Stomach (tissue), 4 donors: ENCODE measurements at regions not wholly inside any gene's neighbourhood (a gene's known extent, or its start where the extent isn't known, plus 50 kb on each side); places are given as distances from the start of the nearest gene placed in this dataset.

Experiments used
- EP300 ChIP-seq: sonication (generic); formaldehyde crosslinking; IDR thresholded peaks from one replicate; pipeline ENCODE4 v1.6.1; 2017; ENCODE audit warnings: antibody characterized with exemption
- POLR2A ChIP-seq, 4 donors: fragments of 450-650 bp; IDR thresholded peaks; one replicate each; pipeline ENCODE4 v1.6.1; 2016; ENCODE audit warnings: antibody characterized with exemption in 4 of 4, control low read depth in 2 of 4, mild to moderate bottlenecking in 1 of 4, moderate library complexity in 1 of 4
- POLR2AphosphoS5 ChIP-seq, 3 donors: sonication (generic); formaldehyde crosslinking; IDR thresholded peaks; one replicate each; pipeline ENCODE4 v1.6.1; 2016; ENCODE audit warnings: antibody characterized with exemption in 3 of 3
- TF ChIP-seq, protein P1 (sequence below), 7 experiments: fragments of 450-650 bp in 4 of 7; fragments of 200-600 bp in 3 of 7; sonication (generic) in 3 of 7; IDR thresholded peaks; one replicate each; pipeline ENCODE4 v1.5.1; 2016 to 2019; ENCODE audit warnings: antibody characterized with exemption in 7 of 7, control low read depth in 2 of 7, mild to moderate bottlenecking in 1 of 7

GRCh38 chr5:108521841-108522506 is 140.1 kb upstream of the FBXL17 start:
- TF ChIP-seq, protein P1, sequence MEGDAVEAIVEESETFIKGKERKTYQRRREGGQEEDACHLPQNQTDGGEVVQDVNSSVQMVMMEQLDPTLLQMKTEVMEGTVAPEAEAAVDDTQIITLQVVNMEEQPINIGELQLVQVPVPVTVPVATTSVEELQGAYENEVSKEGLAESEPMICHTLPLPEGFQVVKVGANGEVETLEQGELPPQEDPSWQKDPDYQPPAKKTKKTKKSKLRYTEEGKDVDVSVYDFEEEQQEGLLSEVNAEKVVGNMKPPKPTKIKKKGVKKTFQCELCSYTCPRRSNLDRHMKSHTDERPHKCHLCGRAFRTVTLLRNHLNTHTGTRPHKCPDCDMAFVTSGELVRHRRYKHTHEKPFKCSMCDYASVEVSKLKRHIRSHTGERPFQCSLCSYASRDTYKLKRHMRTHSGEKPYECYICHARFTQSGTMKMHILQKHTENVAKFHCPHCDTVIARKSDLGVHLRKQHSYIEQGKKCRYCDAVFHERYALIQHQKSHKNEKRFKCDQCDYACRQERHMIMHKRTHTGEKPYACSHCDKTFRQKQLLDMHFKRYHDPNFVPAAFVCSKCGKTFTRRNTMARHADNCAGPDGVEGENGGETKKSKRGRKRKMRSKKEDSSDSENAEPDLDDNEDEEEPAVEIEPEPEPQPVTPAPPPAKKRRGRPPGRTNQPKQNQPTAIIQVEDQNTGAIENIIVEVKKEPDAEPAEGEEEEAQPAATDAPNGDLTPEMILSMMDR (IDR thresholded peaks at IDR 0.05), result peak in 4 of 7 experiments; percentile 40 to 51 (median 45)
- no peak for TF ChIP-seq POLR2A (IDR thresholded peaks at IDR 0.05)
- no peak for TF ChIP-seq POLR2AphosphoS5 (IDR thresholded peaks at IDR 0.05)
- no peak for TF ChIP-seq EP300
